ENCODE measurements at regions not wholly inside any gene's neighbourhood (a gene's known extent, or its start where the extent isn't known, plus 50 kb on each side); places are given as distances from the start of the nearest gene placed in this dataset.

DNA sequence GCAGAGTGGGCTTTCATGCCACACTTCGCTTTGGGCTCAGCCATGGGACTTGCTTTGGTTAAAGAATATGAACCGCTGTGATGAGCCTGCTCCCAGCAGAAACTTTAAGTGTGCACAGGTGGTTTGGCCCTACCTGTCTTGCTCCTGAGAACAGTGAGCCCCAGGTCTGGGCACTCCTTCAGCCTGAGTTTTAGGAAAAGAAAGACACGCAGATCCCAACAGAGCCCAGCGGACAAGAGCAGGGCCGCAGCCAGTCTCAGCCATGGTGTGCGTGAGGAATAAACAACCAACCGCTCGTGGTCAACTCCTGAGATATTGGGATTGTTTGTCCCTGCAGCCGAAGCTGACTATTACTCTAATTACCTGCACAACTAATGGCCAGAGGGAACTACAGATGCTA, 217.1 kb upstream of the C1orf174 start:
- no peak overlapping the region for H3K27ac ChIP-seq
- intact Hi-C loops (cut with DNase I), result no loop called here
- DNase-seq (peak; percentile 16), ATAC-seq (no peak)
- no peaks in the 10 kb centered on the region for H3K9me3 ChIP-seq
- no peaks in the 10 kb centered on the region for H3K36me3 ChIP-seq
- H3K4me1 ChIP-seq, result no peaks in the 10 kb centered on the region
- TF ChIP-seq, protein P1, sequence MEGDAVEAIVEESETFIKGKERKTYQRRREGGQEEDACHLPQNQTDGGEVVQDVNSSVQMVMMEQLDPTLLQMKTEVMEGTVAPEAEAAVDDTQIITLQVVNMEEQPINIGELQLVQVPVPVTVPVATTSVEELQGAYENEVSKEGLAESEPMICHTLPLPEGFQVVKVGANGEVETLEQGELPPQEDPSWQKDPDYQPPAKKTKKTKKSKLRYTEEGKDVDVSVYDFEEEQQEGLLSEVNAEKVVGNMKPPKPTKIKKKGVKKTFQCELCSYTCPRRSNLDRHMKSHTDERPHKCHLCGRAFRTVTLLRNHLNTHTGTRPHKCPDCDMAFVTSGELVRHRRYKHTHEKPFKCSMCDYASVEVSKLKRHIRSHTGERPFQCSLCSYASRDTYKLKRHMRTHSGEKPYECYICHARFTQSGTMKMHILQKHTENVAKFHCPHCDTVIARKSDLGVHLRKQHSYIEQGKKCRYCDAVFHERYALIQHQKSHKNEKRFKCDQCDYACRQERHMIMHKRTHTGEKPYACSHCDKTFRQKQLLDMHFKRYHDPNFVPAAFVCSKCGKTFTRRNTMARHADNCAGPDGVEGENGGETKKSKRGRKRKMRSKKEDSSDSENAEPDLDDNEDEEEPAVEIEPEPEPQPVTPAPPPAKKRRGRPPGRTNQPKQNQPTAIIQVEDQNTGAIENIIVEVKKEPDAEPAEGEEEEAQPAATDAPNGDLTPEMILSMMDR (IDR thresholded peaks at IDR 0.05), result no peak
- peaks cover 6% of the 10 kb centered on the region for H3K27me3 ChIP-seq
- H3K4me3 ChIP-seq, result no peak overlapping the region

DNA sequence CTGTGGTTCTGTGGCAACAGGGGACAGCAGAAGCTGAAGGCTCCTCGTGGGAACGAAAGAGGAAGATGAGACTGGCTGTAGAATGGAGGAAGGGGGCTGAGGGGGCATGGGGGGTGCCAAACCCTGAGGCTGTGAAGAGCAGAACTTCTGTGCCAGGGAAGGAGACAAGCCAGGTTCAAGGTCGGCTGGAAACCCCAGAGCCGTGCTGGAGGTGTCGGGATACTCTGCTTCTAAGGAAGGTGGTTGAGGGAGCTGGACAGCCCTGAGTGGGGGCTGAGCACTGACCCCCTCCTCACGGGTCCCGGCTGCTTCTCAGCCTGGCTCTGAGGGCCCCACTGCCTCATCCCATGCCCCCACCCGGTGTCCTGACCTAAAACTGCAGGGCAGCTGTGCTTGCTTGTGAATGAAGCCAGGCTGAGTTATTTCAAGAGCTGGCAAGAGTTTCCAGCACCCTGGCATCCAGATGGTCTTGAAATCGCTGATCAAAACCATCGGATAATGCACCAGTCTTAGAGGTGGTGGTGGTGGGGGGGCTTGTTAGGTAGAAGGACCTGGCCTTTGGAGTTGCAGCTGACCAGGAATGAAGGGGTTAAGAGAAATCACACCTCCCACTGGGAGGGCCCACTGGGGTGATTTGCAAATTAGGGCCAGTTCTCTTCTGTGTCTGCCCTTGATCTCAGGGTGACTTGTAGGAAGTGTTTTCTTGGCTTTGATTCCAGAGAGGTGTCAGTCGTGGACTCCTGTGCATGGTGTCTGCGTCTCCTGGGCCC, 218.9 kb upstream of the C1orf174 start:
- ATAC-seq (no peak), DNase-seq (peak; percentile 46)
- H3K9me3 ChIP-seq, result no peaks in the 10 kb centered on the region
- H3K27me3 ChIP-seq, result peaks cover 6% of the 10 kb centered on the region
- no peak overlapping the region for H3K27ac ChIP-seq
- H3K36me3 ChIP-seq, result no peaks in the 10 kb centered on the region
- no peaks in the 10 kb centered on the region for H3K4me1 ChIP-seq
- TF ChIP-seq, protein P1 (IDR thresholded peaks at IDR 0.05), result no peak
- no peak overlapping the region for H3K4me3 ChIP-seq
- intact Hi-C loops (cut with DNase I), result no loop called here

DNA sequence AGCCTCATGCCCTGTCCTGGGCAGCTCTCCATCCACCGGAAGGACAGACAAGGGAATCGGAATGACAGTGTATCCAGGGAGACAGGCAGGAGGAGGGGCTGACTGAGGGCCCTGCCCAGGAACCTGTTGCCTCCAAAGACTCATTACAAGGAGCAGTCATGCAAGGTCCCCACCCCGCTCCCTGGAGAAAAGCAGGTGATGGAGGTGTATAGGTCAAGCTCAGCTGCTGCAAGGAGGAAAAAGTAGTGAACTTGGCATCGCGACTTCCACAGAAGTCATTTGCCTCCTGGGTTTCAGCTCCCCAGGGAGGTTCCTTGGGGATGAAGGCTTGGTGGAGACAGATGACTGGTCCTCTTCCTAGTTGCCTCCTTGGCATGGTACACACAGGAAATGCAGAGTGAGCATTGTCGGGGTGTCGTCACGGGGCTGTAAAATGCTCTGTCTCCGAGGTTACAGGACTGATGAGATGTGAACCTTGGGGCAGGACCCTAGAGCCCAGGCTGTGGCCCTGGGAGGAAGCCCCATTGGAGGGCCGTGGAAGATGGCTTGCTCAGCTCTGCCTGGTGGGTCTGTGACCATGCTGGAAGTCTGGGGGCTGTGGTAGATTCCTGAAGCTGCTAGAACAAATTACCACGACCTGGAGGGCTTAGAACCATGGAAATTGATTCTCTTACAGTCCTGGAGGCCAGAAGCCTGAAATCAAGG, 219.6 kb upstream of the C1orf174 start:
- Histone ChIP-seq H3K9me3 (no peaks in the 10 kb centered on the region), H3K27ac (no peak overlapping the region), H3K27me3 (peaks cover 6% of the 10 kb centered on the region), H3K36me3 (no peaks in the 10 kb centered on the region), H3K4me1 (no peaks in the 10 kb centered on the region), H3K4me3 (no peak overlapping the region)
- TF ChIP-seq, protein P1 (IDR thresholded peaks at IDR 0.05), result no peak
- intact Hi-C loops (cut with DNase I), result no loop called here
- DNase-seq (no peak), ATAC-seq (no peak)

DNA sequence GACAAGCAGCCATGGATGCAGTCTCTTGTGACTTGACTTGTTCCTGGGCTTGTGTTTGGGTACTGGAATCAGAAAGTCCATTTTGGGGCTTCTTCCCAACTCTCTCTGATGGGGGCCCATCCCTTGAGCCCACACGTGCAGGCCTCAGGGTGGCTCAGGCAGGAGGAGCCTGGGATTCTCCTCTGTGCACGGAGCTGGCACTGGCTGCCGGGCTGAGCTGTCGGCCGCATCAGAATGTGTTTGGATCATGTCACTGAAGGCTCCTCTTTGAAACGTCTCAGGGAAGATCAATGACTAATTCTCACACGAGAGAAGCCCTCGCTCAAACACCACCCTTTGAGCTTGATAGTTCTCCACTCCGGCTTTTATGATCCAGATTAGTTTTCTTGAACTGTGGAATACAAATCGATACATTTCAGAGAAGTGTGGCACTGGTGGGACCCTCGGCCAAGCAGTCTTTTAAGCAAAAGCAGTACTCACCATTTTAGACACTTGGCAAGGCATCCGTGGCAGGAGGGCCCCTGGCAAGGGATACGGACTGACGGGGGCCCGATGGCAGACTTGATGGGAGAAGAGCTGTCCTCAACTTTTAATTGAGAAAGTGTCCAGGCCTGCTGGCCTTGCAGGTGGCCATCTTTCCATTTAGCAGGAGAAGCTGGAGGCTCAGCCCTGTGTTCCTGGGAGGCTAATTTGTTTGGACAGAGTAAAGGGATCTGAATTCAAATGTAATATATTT, 220.7 kb upstream of the C1orf174 start:
- peaks cover 6% of the 10 kb centered on the region for H3K27me3 ChIP-seq
- no peaks in the 10 kb centered on the region for H3K36me3 ChIP-seq
- no peaks in the 10 kb centered on the region for H3K9me3 ChIP-seq
- intact Hi-C loops (cut with DNase I), result no loop called here
- ATAC-seq (no peak), DNase-seq (no peak)
- no peaks in the 10 kb centered on the region for H3K4me1 ChIP-seq
- TF ChIP-seq, protein P1 (IDR thresholded peaks at IDR 0.05), result no peak
- no peak overlapping the region for H3K4me3 ChIP-seq
- no peak overlapping the region for H3K27ac ChIP-seq

DNA sequence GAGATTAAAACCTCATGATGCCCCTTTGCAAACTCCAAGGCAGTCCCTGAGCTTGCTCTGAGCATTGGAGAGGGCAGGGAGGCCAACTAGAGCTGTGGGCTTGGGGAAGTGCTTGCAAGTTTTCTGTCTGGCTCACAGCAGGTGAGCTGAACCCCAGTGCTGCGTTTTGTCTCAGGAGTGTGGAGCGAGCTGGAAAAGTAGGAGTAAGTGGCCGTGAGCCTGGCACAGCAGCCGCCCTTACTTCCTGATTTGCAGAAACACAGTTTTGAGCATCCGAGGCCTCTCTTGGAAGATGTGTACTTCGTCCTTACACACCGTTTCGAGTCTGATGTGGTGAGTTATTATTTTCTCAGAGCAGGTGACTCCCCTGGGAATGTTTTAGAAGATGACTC, 221.2 kb upstream of the C1orf174 start:
- ATAC-seq (no peak), DNase-seq (no peak)
- Histone ChIP-seq H3K4me3 (no peak overlapping the region), H3K9me3 (no peaks in the 10 kb centered on the region), H3K27me3 (peaks cover 6% of the 10 kb centered on the region), H3K27ac (no peak overlapping the region), H3K4me1 (no peaks in the 10 kb centered on the region), H3K36me3 (no peaks in the 10 kb centered on the region)
- TF ChIP-seq, protein P1 (IDR thresholded peaks at IDR 0.05), result no peak
- intact Hi-C loops (cut with DNase I), result no loop called here
